NT2/D1 (cell line): ENCODE measurements at regions not wholly inside any gene's neighbourhood (a gene's known extent, or its start where the extent isn't known, plus 50 kb on each side); places are given as distances from the start of the nearest gene placed in this dataset.

ENCODE experiments used
- SUZ12 ChIP-seq: IDR thresholded peaks from 2 replicates; pipeline ENCODE4 v1.6.1; 2011; ENCODE audit not compliant: insufficient read length, insufficient read depth; ENCODE audit errors: extremely low read depth
- YY1 ChIP-seq: IDR thresholded peaks from 2 replicates; pipeline ENCODE4 v1.6.1; 2011; ENCODE audit not compliant: insufficient read length, insufficient read depth
- ZNF274 ChIP-seq: IDR thresholded peaks from 2 replicates; pipeline ENCODE4 v1.6.1; 2011; ENCODE audit warnings: mild to moderate bottlenecking, low read depth, low read length

GRCh38 chr16:22721511-22722100 is 92.4 kb upstream of the HS3ST2 start:
- TF ChIP-seq SUZ12, result no peak
- TF ChIP-seq YY1, result no peak
- no peak for TF ChIP-seq ZNF274
